IMR-90 (cell line): ENCODE measurements at regions not wholly inside any gene's neighbourhood (a gene's known extent, or its start where the extent isn't known, plus 50 kb on each side); places are given as distances from the start of the nearest gene placed in this dataset.

Experiments
- ATAC-seq: fragments of 200-7000 bp; cut with Tn5 transposase; 2 replicates; pipeline ENCODE4 v1.9.1; 2020; ENCODE audit warnings: low read depth, mild to moderate bottlenecking, moderate library complexity
- BruUV-seq: library from RNA; stranded (reverse); fragments of 400-500 nt; replicated peaks from 2 replicates; lab custom pipeline; 2021; lab: Mats Ljungman, UMichigan
- CTCF ChIA-PET: fragments of 300-600 bp; formaldehyde crosslinking; extraction: SDS; loops from one replicate; lab custom pipeline; 2021; ENCODE audit warnings: antibody characterized with exemption; lab: Yijun Ruan, JAX
- POLR2A ChIA-PET: fragments of 300-600 bp; sonication (Branson Sonifier 250); formaldehyde crosslinking; loops from one replicate; lab custom pipeline; 2022; ENCODE audit warnings: antibody characterized with exemption; ENCODE audit not compliant: unreplicated experiment; lab: Charles Lee
- DNase-seq: peaks from one replicate; pipeline ENCODE4 v3.0.0; 2013
- H2AFZ ChIP-seq: replicated peaks from 2 replicates; pipeline ENCODE3; 2013; ENCODE audit warnings: low read length, mild to moderate bottlenecking; ENCODE audit not compliant: poor library complexity
- H2AK5ac ChIP-seq: 2 replicates; pipeline ENCODE4 v1.6.1; 2013; ENCODE audit warnings: low read depth, low read length, inconsistent platforms
- H2AK9ac ChIP-seq: replicated peaks from 2 replicates; pipeline ENCODE3; 2013; ENCODE audit warnings: mild to moderate bottlenecking, low read depth, low read length, moderate library complexity; ENCODE audit not compliant: poor library complexity
- H2BK120ac ChIP-seq: 2 replicates; pipeline ENCODE4 v1.6.1; 2013; ENCODE audit warnings: low read depth, low read length, inconsistent platforms
- H2BK15ac ChIP-seq: 3 replicates; pipeline ENCODE4 v1.6.1; 2013; ENCODE audit warnings: low read depth, low read length, inconsistent platforms
- H2BK20ac ChIP-seq: 2 replicates; pipeline ENCODE4 v1.6.1; 2013; ENCODE audit warnings: low read depth, mild to moderate bottlenecking, inconsistent platforms, low read length, moderate library complexity
- H2BK5ac ChIP-seq: 2 replicates; pipeline ENCODE4 v1.6.1; 2013; ENCODE audit warnings: mild to moderate bottlenecking, low read depth, low read length, inconsistent platforms; ENCODE audit not compliant: poor library complexity, severe bottlenecking
- H3K14ac ChIP-seq: replicated peaks from 2 replicates; pipeline ENCODE4 v1.6.1; 2013; ENCODE audit warnings: low read depth, low read length, inconsistent platforms
- H3K18ac ChIP-seq: 2 replicates; pipeline ENCODE4 v1.6.1; 2013; ENCODE audit warnings: low read depth, low read length, control low read depth
- H3K23ac ChIP-seq: 2 replicates; pipeline ENCODE4 v1.6.1; 2013; ENCODE audit warnings: low read depth, low read length, inconsistent platforms
- H3K27ac ChIP-seq: 2 replicates; pipeline ENCODE4 v1.5.1; 2013; ENCODE audit warnings: mild to moderate bottlenecking, control low read depth, low read length; ENCODE audit not compliant: insufficient read depth
- H3K27me3 ChIP-seq: 2 replicates; pipeline ENCODE4 v1.6.1; 2013; ENCODE audit warnings: low read length; ENCODE audit not compliant: control insufficient read depth, insufficient read depth
- H3K36me3 ChIP-seq: 2 replicates; pipeline ENCODE4 v1.6.1; 2013; ENCODE audit warnings: low read length, mixed read lengths; ENCODE audit not compliant: control insufficient read depth, insufficient read depth
- H3K4ac ChIP-seq: 2 replicates; pipeline ENCODE4 v1.6.1; 2013; ENCODE audit warnings: low read depth, low read length, inconsistent platforms
- H3K4me1 ChIP-seq: 2 replicates; pipeline ENCODE4 v1.6.1; 2013; ENCODE audit warnings: low read length, mixed read lengths; ENCODE audit not compliant: control insufficient read depth, insufficient read depth
- H3K4me2 ChIP-seq: 2 replicates; pipeline ENCODE4 v1.6.1; 2013; ENCODE audit warnings: low read depth, mild to moderate bottlenecking, control low read depth, low read length, moderate library complexity
- H3K4me3 ChIP-seq: 2 replicates; pipeline ENCODE4 v1.5.1; 2013; ENCODE audit warnings: low read depth, mild to moderate bottlenecking, control low read depth, low read length, moderate library complexity; ENCODE audit not compliant: insufficient read depth
- H3K56ac ChIP-seq: 2 replicates; pipeline ENCODE4 v1.6.1; 2013; ENCODE audit warnings: low read length, inconsistent platforms; ENCODE audit not compliant: insufficient read depth; ENCODE audit errors: extremely low read depth
- H3K79me1 ChIP-seq, 2 experiments: 2 replicates each; pipeline ENCODE4 v1.6.1; 2013; ENCODE audit warnings: low read length in 2 of 2, inconsistent platforms in 1 of 2, low read depth in 1 of 2
- H3K9ac ChIP-seq: 2 replicates; pipeline ENCODE4 v1.6.1; 2013; ENCODE audit warnings: low read depth, low read length, control low read depth
- H3K9me1 ChIP-seq: 2 replicates; pipeline ENCODE4 v1.6.1; 2013; ENCODE audit warnings: low read length, inconsistent platforms; ENCODE audit not compliant: insufficient read depth
- H3K9me3 ChIP-seq: 2 replicates; pipeline ENCODE4 v1.6.1; 2013; ENCODE audit warnings: low read length; ENCODE audit not compliant: control insufficient read depth, insufficient read depth
- H4K20me1 ChIP-seq: 2 replicates; pipeline ENCODE4 v1.6.1; 2013; ENCODE audit warnings: low read length, inconsistent platforms; ENCODE audit not compliant: insufficient read depth
- H4K5ac ChIP-seq: 2 replicates; pipeline ENCODE4 v1.6.1; 2013; ENCODE audit warnings: mild to moderate bottlenecking, low read depth, low read length, control low read depth
- H4K8ac ChIP-seq, 2 experiments: 2 replicates each; pipeline ENCODE4 v1.6.1; 2013; ENCODE audit warnings: low read depth in 2 of 2, low read length in 2 of 2, control low read depth in 1 of 2, inconsistent platforms in 1 of 2
- H4K91ac ChIP-seq: 2 replicates; pipeline ENCODE4 v1.6.1; 2013; ENCODE audit warnings: low read depth, low read length, inconsistent platforms; ENCODE audit not compliant: insufficient read depth
- CEBPB ChIP-seq: IDR thresholded peaks from 2 replicates; pipeline ENCODE4 v1.6.1; 2012; ENCODE audit warnings: low read depth, low read length, improper control_type of control experiment
- MAZ ChIP-seq: IDR thresholded peaks from 2 replicates; pipeline ENCODE4 v1.6.1; 2012; ENCODE audit warnings: low read depth, mild to moderate bottlenecking, low read length, improper control_type of control experiment, moderate library complexity, borderline replicate concordance
- NFE2L2 ChIP-seq: fragments of 150-350 bp; IDR thresholded peaks from 2 replicates; pipeline ENCODE4 v1.6.1; 2016; ENCODE audit warnings: low read depth, mild to moderate bottlenecking, low read length
- POLR2A ChIP-seq: IDR thresholded peaks from 2 replicates; pipeline ENCODE4 v1.6.1; 2012; ENCODE audit warnings: mild to moderate bottlenecking, low read depth, low read length
- RAD21 ChIP-seq: IDR thresholded peaks from 2 replicates; pipeline ENCODE4 v1.6.1; 2012; ENCODE audit warnings: low read length, improper control_type of control experiment
- RCOR1 ChIP-seq: IDR thresholded peaks from 2 replicates; pipeline ENCODE4 v1.6.1; 2012; ENCODE audit warnings: mild to moderate bottlenecking, low read length, improper control_type of control experiment; ENCODE audit not compliant: insufficient replicate concordance
- WGBS, 2 experiments: methylation state at CpG; one replicate each; pipeline versions ENCODE4 v1.1.5 to v1.1.7; 2013; ENCODE audit warnings: missing lambda C conversion rate in 2 of 2; ENCODE audit not compliant: insufficient read length in 1 of 2; ENCODE audit errors: extremely low coverage in 2 of 2; 5-methylcytosine and 5-hydroxymethylcytosine counted together
- dilution Hi-C: fragments of 300-500 bp; cut with HindIII; formaldehyde crosslinking; loops from one replicate; pipeline ENCODE4 v1.14.3; 2018; ENCODE audit warnings: low sequenced_read_pairs; ENCODE audit not compliant: unreplicated experiment
- in situ Hi-C: fragments of 300-500 bp; cut with MboI; formaldehyde crosslinking; loops from 3 replicates; pipeline ENCODE4 v1.14.3; 2019; ENCODE audit warnings: low sequenced_read_pairs, inconsistent platforms, mixed read lengths
- intact Hi-C: fragments of 100-400 bp; cut with micrococcal nuclease; formaldehyde crosslinking; loops from 2 replicates; pipeline ENCODE4 v1.10.0; 2022
- TF ChIP-seq, protein P1 (sequence below): fragments of 150-350 bp; IDR thresholded peaks from 2 replicates; pipeline ENCODE4 v1.6.1; 2017; ENCODE audit warnings: mild to moderate bottlenecking, antibody characterized with exemption, low read length, low read depth
- TF ChIP-seq, protein P2 (sequence below): fragments of 150-350 bp; IDR thresholded peaks from 2 replicates; pipeline ENCODE4 v1.6.1; 2016; ENCODE audit warnings: low read depth, mild to moderate bottlenecking, low read length, moderate library complexity, borderline replicate concordance

DNA sequence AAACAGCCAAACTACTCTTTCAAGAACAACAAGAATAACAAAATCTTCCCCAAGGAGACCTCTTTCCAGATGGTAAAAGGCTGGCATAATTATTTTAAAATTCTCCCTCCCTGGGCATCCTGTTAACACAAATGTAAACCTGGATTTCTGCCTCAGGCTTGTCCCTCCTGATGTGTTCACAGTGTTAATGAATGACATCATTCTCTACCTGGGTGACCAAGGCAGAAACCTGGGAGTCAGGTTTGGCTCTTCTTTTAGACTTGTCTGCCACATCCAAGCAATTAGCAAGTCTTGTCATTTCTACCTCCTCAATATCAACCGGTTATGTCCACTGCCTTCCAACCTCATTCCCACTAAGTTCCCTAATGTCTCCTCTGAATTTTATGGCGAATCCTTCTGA, 368.7 kb upstream of the TBL1XR1 start:
- H2BK15ac ChIP-seq: no peak overlapping the region
- TF ChIP-seq RAD21 (no peak), CEBPB (no peak), POLR2A (no peak), MAZ (no peak), NFE2L2 (no peak), RCOR1 (no peak)
- TF ChIP-seq, protein P1, sequence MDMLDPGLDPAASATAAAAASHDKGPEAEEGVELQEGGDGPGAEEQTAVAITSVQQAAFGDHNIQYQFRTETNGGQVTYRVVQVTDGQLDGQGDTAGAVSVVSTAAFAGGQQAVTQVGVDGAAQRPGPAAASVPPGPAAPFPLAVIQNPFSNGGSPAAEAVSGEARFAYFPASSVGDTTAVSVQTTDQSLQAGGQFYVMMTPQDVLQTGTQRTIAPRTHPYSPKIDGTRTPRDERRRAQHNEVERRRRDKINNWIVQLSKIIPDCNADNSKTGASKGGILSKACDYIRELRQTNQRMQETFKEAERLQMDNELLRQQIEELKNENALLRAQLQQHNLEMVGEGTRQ: no peak
- TF ChIP-seq, protein P2, sequence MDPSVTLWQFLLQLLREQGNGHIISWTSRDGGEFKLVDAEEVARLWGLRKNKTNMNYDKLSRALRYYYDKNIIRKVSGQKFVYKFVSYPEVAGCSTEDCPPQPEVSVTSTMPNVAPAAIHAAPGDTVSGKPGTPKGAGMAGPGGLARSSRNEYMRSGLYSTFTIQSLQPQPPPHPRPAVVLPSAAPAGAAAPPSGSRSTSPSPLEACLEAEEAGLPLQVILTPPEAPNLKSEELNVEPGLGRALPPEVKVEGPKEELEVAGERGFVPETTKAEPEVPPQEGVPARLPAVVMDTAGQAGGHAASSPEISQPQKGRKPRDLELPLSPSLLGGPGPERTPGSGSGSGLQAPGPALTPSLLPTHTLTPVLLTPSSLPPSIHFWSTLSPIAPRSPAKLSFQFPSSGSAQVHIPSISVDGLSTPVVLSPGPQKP: no peak
- H3K18ac ChIP-seq: no peak overlapping the region
- no CpG with 5 or more reads among the region's 2 CpGs for WGBS, 2 experiments
- no peak overlapping the region for H2BK5ac ChIP-seq
- DNase-seq (no peak), ATAC-seq (no peak)
- H3K4me3 ChIP-seq: no peak overlapping the region
- H3K36me3 ChIP-seq: no peaks in the 10 kb centered on the region
- no peak overlapping the region for H4K91ac ChIP-seq
- no peak overlapping the region for H3K56ac ChIP-seq
- no peak overlapping the region for H3K14ac ChIP-seq
- H3K23ac ChIP-seq: no peak overlapping the region
- no peak overlapping the region for H2BK120ac ChIP-seq
- in situ Hi-C loops: no loop called here
- no peaks in the 10 kb centered on the region for H3K9me3 ChIP-seq
- no peaks in the 10 kb centered on the region for H3K79me1 ChIP-seq
- H3K9me1 ChIP-seq: no peaks in the 10 kb centered on the region
- H2AK5ac ChIP-seq: no peak overlapping the region
- BruUV-seq: no TSS peak
- no peak overlapping the region for H4K8ac ChIP-seq
- H3K4ac ChIP-seq: no peak overlapping the region
- dilution Hi-C loops: no loop called here
- POLR2A ChIA-PET: no interaction called here
- peaks cover 2% of the 10 kb centered on the region; the same call in 1 of the 2 replicates for H3K4me1 ChIP-seq
- H4K5ac ChIP-seq: no peak overlapping the region
- no peak overlapping the region for H2BK20ac ChIP-seq
- H2AK9ac ChIP-seq: no peak overlapping the region
- no peak overlapping the region for H3K4me2 ChIP-seq
- no peak overlapping the region for H3K9ac ChIP-seq
- H4K20me1 ChIP-seq: no peaks in the 10 kb centered on the region
- intact Hi-C loops: no loop called here
- CTCF ChIA-PET: no interaction called here
- no peaks in the 10 kb centered on the region for H3K27me3 ChIP-seq
- H2AFZ ChIP-seq: no peak overlapping the region
- H3K27ac ChIP-seq: no peak overlapping the region
